Smooth muscle cell of the brain vasculature (primary cell): ENCODE measurements at regions not wholly inside any gene's neighbourhood (a gene's known extent, or its start where the extent isn't known, plus 50 kb on each side); places are given as distances from the start of the nearest gene placed in this dataset.

ENCODE experiments used
- DNase-seq: peaks from one replicate; pipeline ENCODE4 v3.0.0-alpha.2; 2012; ENCODE audit warnings: low read depth, low spot score

- no peak for DNase-seq
These were observed 54.6 kb upstream of the CCDC150 start for GRCh38 chr2:196584903-196585302.

- DNase-seq: peak; percentile 74
These were observed 53.0 kb upstream of the CCDC150 start for GRCh38 chr2:196586511-196586991.

- DNase-seq: no peak
These were observed 52.5 kb upstream of the CCDC150 start for GRCh38 chr2:196587056-196587455.

GRCh38 chr2:196587739-196588138, 51.8 kb upstream of the CCDC150 start:
- no peak for DNase-seq

- DNase-seq: no peak
These were observed 50.1 kb upstream of the CCDC150 start for GRCh38 chr2:196589419-196589818.
